CD14-positive monocyte (primary cell): ENCODE measurements at regions not wholly inside any gene's neighbourhood (a gene's known extent, or its start where the extent isn't known, plus 50 kb on each side); places are given as distances from the start of the nearest gene placed in this dataset.

ENCODE experiments used
- DNase-seq, 3 donors: peaks; one replicate each; pipeline ENCODE4 v3.0.0-alpha.2; 2011 to 2022
- H2AFZ ChIP-seq: 2 replicates; pipeline ENCODE4 v1.6.0; 2012; ENCODE audit warnings: mild to moderate bottlenecking, low read depth, low read length, inconsistent platforms; ENCODE audit not compliant: insufficient read depth, poor library complexity, severe bottlenecking
- H3K27ac ChIP-seq, 2 donors: 1 replicate in 1 of 2; 2 replicates in 1 of 2; pipeline ENCODE4 v1.5.1; 2012 to 2013; ENCODE audit warnings: low read length in 2 of 2, control low read depth in 1 of 2, inconsistent platforms in 1 of 2, low read depth in 1 of 2, mild to moderate bottlenecking in 1 of 2
- H3K27me3 ChIP-seq, 2 donors: one replicate each; pipeline versions ENCODE4 v1.6.0 to v1.6.1; 2011 to 2013; ENCODE audit warnings: low read length in 2 of 2; ENCODE audit not compliant: control insufficient read depth in 2 of 2, insufficient read depth in 2 of 2
- H3K36me3 ChIP-seq, 2 donors: replicated peaks in 1 of 2; 1 replicate in 1 of 2; 2 replicates in 1 of 2; pipeline versions ENCODE4 v1.5.1 to v1.6.1; 2012 to 2013; ENCODE audit warnings: low read length in 2 of 2, control low read depth in 1 of 2, inconsistent platforms in 1 of 2, mild to moderate bottlenecking in 1 of 2; ENCODE audit not compliant: insufficient read depth in 2 of 2, control insufficient read depth in 1 of 2
- H3K4me1 ChIP-seq, 2 donors: 1 replicate in 1 of 2; 2 replicates in 1 of 2; pipeline versions ENCODE4 v1.5.1 to v1.6.1; 2012 to 2013; ENCODE audit warnings: low read length in 2 of 2, control low read depth in 1 of 2, inconsistent platforms in 1 of 2, mild to moderate bottlenecking in 1 of 2, moderate library complexity in 1 of 2; ENCODE audit not compliant: insufficient read depth in 2 of 2, control insufficient read depth in 1 of 2
- H3K4me2 ChIP-seq: replicated peaks from 2 replicates; pipeline ENCODE3; 2012; ENCODE audit warnings: low read length, moderate library complexity, mild to moderate bottlenecking; ENCODE audit not compliant: poor library complexity, severe bottlenecking; ENCODE audit errors: extremely low read depth
- H3K4me3 ChIP-seq, 3 experiments: fragments of 200-600 bp in 1 of 3; sonication (generic) in 1 of 3; replicated peaks in 1 of 3; 1 replicate in 2 of 3; 2 replicates in 1 of 3; pipeline ENCODE4 v1.5.1; 2011 to 2013; ENCODE audit warnings: low read length in 3 of 3, mild to moderate bottlenecking in 3 of 3, control low read depth in 2 of 3, low read depth in 2 of 3, inconsistent platforms in 1 of 3, moderate library complexity in 1 of 3
- H3K79me2 ChIP-seq: 2 replicates; pipeline ENCODE4 v1.6.0; 2012; ENCODE audit warnings: mild to moderate bottlenecking, control low read depth, inconsistent platforms, low read length, moderate library complexity; ENCODE audit not compliant: insufficient read depth
- H3K9ac ChIP-seq: 2 replicates; pipeline ENCODE4 v1.6.0; 2017; ENCODE audit warnings: low read length, mild to moderate bottlenecking; ENCODE audit not compliant: insufficient read depth, poor library complexity, severe bottlenecking
- H3K9me3 ChIP-seq, 2 donors: replicated peaks in 1 of 2; 1 replicate in 1 of 2; 2 replicates in 1 of 2; pipeline versions ENCODE4 v1.5.1 to v1.6.1; 2012 to 2013; ENCODE audit warnings: low read length in 2 of 2, control low read depth in 1 of 2; ENCODE audit not compliant: control insufficient read depth in 1 of 2, insufficient read depth in 1 of 2
- H4K20me1 ChIP-seq: 2 replicates; pipeline ENCODE4 v1.6.0; 2012; ENCODE audit warnings: mild to moderate bottlenecking, low read length, control low read depth, moderate library complexity; ENCODE audit not compliant: insufficient read depth
- H3K27ac Mint-ChIP-seq, 7 donors: one replicate each; pipeline ENCODE4 v1.8.0; 2020; ENCODE audit warnings: mild to moderate bottlenecking in 7 of 7, mixed read lengths in 7 of 7, moderate library complexity in 6 of 7, inconsistent platforms in 2 of 7
- H3K27me3 Mint-ChIP-seq, 3 donors: one replicate each; pipeline ENCODE4 v1.8.0; 2021 to 2022; ENCODE audit warnings: low read depth in 3 of 3, mild to moderate bottlenecking in 3 of 3, mixed read lengths in 3 of 3, moderate library complexity in 3 of 3, inconsistent platforms in 1 of 3
- H3K36me3 Mint-ChIP-seq, 2 donors: one replicate each; pipeline ENCODE4 v1.8.0; 2020; ENCODE audit warnings: mixed read lengths in 2 of 2, inconsistent platforms in 1 of 2, mild to moderate bottlenecking in 1 of 2
- H3K4me1 Mint-ChIP-seq: one replicate; pipeline ENCODE4 v1.8.0; 2020; ENCODE audit warnings: mild to moderate bottlenecking, mixed read lengths
- H3K4me3 Mint-ChIP-seq, 2 donors: one replicate each; pipeline ENCODE4 v1.8.0; 2020; ENCODE audit warnings: mild to moderate bottlenecking in 2 of 2, mixed read lengths in 2 of 2, moderate library complexity in 1 of 2
- H3K9me3 Mint-ChIP-seq, 7 donors: one replicate each; pipeline ENCODE4 v1.8.0; 2020 to 2022; ENCODE audit warnings: mixed read lengths in 7 of 7, mild to moderate bottlenecking in 6 of 7, moderate library complexity in 6 of 7, inconsistent platforms in 2 of 7
- WGBS: methylation state at CpG from one replicate; pipeline ENCODE4 v1.1.5; 2013; ENCODE audit warnings: missing lambda C conversion rate; ENCODE audit not compliant: insufficient coverage; 5-methylcytosine and 5-hydroxymethylcytosine counted together
- intact Hi-C, 2 donors: fragments of 100-400 bp; cut with micrococcal nuclease; formaldehyde crosslinking; loops; one replicate each; pipeline versions ENCODE4 v1.15.0 to v1.15.1; 2023
- TF ChIP-seq, protein P1 (sequence below): fragments of 200-600 bp; IDR thresholded peaks from one replicate; pipeline ENCODE4 v1.8.0; 2022; ENCODE audit warnings: antibody characterized with exemption, mild to moderate bottlenecking

DNA sequence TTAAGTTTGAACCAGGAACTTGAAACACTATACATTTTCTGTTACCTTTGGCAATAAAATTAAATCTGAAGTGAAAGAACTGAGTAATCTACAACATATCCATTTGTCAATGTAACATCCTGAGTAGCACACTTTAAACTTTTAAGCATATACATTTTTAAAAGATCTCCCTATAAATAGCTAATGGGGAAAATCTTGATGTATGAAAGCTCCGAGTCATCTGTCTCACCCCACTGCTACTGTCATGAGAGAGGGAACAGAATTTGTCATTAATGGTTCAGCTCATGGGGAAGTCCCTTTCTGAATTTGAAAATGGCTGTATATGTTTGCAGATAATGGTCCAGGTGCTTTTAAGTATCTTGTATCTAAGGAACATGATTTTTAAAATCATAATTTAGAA lies 55.2 kb upstream of the NOX3 start:
- H2AFZ ChIP-seq = no peak overlapping the region

DNA sequence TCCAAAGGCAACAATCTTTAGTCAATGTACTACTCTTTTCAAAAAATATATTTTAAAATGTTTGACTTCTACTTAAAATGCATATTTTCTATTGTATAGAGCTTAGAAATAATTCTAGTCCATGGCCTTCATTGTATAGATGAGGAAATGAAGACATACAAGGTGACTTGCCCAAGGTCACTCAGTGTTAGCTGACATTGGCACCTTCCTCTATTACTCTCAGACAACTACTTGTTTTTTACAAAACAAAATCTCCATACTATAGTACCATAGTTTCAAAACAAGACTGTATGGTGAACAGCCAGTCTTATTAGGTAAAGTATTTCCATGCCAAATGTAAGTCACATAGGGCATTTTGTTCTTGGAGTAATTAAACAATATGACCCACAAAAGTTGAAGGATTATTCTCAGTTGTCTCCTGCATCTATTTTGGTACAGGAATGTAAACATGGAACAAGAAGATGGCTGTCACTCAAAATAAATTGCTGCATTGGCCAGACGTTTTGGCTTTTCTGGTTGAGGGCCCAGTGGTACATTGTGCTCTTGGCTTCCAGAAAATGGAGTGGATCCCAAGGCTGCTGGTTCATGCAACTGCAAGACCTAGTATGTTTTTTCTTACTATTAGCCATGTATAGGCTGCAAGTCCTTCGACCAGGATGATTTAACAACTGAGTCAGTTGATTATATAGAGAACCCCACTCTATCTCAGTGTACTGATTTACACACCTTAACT lies 54.3 kb upstream of the NOX3 start:
- Mint-ChIP-seq H3K27me3 (peaks cover 0 to 4% (median 0%) of the 10 kb centered on the region in 3 donors), H3K4me1 (no peaks in the 10 kb centered on the region)
- H2AFZ ChIP-seq = no peak overlapping the region

More for the DNA sequence above, 55.2 kb upstream of the NOX3 start:
- Histone ChIP-seq H3K9ac (no peak overlapping the region), H3K4me2 (no peak overlapping the region), H3K9me3 (no peaks in the 10 kb centered on the region), H3K36me3 (no peaks in the 10 kb centered on the region), H3K4me1 (no peaks in the 10 kb centered on the region), H4K20me1 (no peaks in the 10 kb centered on the region), H3K79me2 (no peaks in the 10 kb centered on the region), H3K4me3 (no peak overlapping the region), H3K27ac (no peak overlapping the region), H3K27me3 (no peaks in the 10 kb centered on the region)
- no CpG with 5 or more reads among the region's 1 CpG for WGBS
- peak in 1 of 3 donors; percentile 6 for DNase-seq
- Mint-ChIP-seq H3K27me3 (peaks cover 0 to 4% (median 0%) of the 10 kb centered on the region in 3 donors), H3K4me1 (no peaks in the 10 kb centered on the region), H3K9me3 (peaks cover 0 to 11% (median 2%) of the 10 kb centered on the region in 7 donors), H3K4me3 (no peak overlapping the region), H3K27ac (no peak overlapping the region), H3K36me3 (no peaks in the 10 kb centered on the region)
- TF ChIP-seq, protein P1, sequence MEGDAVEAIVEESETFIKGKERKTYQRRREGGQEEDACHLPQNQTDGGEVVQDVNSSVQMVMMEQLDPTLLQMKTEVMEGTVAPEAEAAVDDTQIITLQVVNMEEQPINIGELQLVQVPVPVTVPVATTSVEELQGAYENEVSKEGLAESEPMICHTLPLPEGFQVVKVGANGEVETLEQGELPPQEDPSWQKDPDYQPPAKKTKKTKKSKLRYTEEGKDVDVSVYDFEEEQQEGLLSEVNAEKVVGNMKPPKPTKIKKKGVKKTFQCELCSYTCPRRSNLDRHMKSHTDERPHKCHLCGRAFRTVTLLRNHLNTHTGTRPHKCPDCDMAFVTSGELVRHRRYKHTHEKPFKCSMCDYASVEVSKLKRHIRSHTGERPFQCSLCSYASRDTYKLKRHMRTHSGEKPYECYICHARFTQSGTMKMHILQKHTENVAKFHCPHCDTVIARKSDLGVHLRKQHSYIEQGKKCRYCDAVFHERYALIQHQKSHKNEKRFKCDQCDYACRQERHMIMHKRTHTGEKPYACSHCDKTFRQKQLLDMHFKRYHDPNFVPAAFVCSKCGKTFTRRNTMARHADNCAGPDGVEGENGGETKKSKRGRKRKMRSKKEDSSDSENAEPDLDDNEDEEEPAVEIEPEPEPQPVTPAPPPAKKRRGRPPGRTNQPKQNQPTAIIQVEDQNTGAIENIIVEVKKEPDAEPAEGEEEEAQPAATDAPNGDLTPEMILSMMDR = no peak
- intact Hi-C loops = no loop called here

More for the DNA sequence above, 54.3 kb upstream of the NOX3 start:
- no peak overlapping the region for H3K4me2 ChIP-seq
- no peak overlapping the region for H3K4me3 ChIP-seq
- no peaks in the 10 kb centered on the region for H3K27me3 ChIP-seq
- Mint-ChIP-seq H3K36me3 (no peaks in the 10 kb centered on the region), H3K27ac (no peak overlapping the region), H3K9me3 (peaks cover 0 to 8% (median 1%) of the 10 kb centered on the region in 7 donors), H3K4me3 (no peak overlapping the region)
- no peaks in the 10 kb centered on the region for H3K79me2 ChIP-seq
- H4K20me1 ChIP-seq = no peaks in the 10 kb centered on the region
- no peak overlapping the region for H3K27ac ChIP-seq
- 100% methylated on average over 1 of the region's 2 CpGs for WGBS
- TF ChIP-seq, protein P1 = no peak
- DNase-seq = no peak
- no peak overlapping the region for H3K9ac ChIP-seq
- H3K36me3 ChIP-seq = no peaks in the 10 kb centered on the region
- intact Hi-C loops = no loop called here
- no peaks in the 10 kb centered on the region for H3K9me3 ChIP-seq
- H3K4me1 ChIP-seq = no peaks in the 10 kb centered on the region
